ENCODE measurements at regions not wholly inside any gene's neighbourhood (a gene's known extent, or its start where the extent isn't known, plus 50 kb on each side); places are given as distances from the start of the nearest gene placed in this dataset.

GRCh38 chr5:18023986-18024385, 389.7 kb downstream of the TAF11L14 start:
- Mint-ChIP-seq H3K27me3 (no peaks in the 10 kb centered on the region), H3K4me3 (no peak overlapping the region), H3K9me3 (peaks cover 8% of the 10 kb centered on the region), H3K27ac (no peak overlapping the region), H3K36me3 (ENCODE audit: low read depth) (no peaks in the 10 kb centered on the region), H3K4me1 (ENCODE audit: low read depth) (no peaks in the 10 kb centered on the region)
- ChIA-PET CTCF (no interaction called here), POLR2A (no interaction called here)
- intact Hi-C loops (cut with micrococcal nuclease): no loop called here
- DNase-seq: no peak
- no peak for ATAC-seq
- TF ChIP-seq CTCF (IDR thresholded peaks at IDR 0.05): no peak

GRCh38 chr5:18024542-18024941, 390.3 kb downstream of the TAF11L14 start:
- Mint-ChIP-seq H3K4me1 (ENCODE audit: low read depth) (no peaks in the 10 kb centered on the region), H3K27ac (no peak overlapping the region), H3K9me3 (peaks cover 8% of the 10 kb centered on the region), H3K4me3 (no peak overlapping the region), H3K36me3 (ENCODE audit: low read depth) (no peaks in the 10 kb centered on the region), H3K27me3 (no peaks in the 10 kb centered on the region)
- CTCF ChIA-PET: no interaction called here
- DNase-seq (no peak), ATAC-seq (no peak)
- no peak for TF ChIP-seq CTCF (IDR thresholded peaks at IDR 0.05)
- intact Hi-C loops (cut with micrococcal nuclease): no loop called here
- POLR2A ChIA-PET: no interaction called here

GRCh38 chr5:18027241-18027867, 393.1 kb downstream of the TAF11L14 start:
- intact Hi-C loops (cut with micrococcal nuclease): no loop called here
- ChIA-PET CTCF (no interaction called here), POLR2A (no interaction called here)
- Mint-ChIP-seq H3K9me3 (peaks cover 5% of the 10 kb centered on the region), H3K36me3 (ENCODE audit: low read depth) (no peaks in the 10 kb centered on the region), H3K4me1 (ENCODE audit: low read depth) (no peaks in the 10 kb centered on the region), H3K27me3 (no peaks in the 10 kb centered on the region), H3K27ac (no peak overlapping the region), H3K4me3 (no peak overlapping the region)
- DNase-seq (no peak), ATAC-seq (no peak)
- TF ChIP-seq CTCF (IDR thresholded peaks at IDR 0.05): no peak

- H3K4me1 Mint-ChIP-seq (ENCODE audit: low read depth): no peaks in the 10 kb centered on the region
- DNase-seq (no peak), ATAC-seq (no peak)
- ChIA-PET CTCF (interaction anchor here (0.7 kb wide), 1 partner anchor 27 kb away, joined by 3 read pairs; no protein-coding TSS in a partner anchor), POLR2A (no interaction called here)
- no peaks in the 10 kb centered on the region for H3K27me3 Mint-ChIP-seq
- no peak for TF ChIP-seq CTCF (IDR thresholded peaks at IDR 0.05)
- H3K27ac Mint-ChIP-seq: no peak overlapping the region
- peaks cover 5% of the 10 kb centered on the region for H3K9me3 Mint-ChIP-seq
- H3K4me3 Mint-ChIP-seq: no peak overlapping the region
- intact Hi-C loops (cut with micrococcal nuclease): no loop called here
- H3K36me3 Mint-ChIP-seq (ENCODE audit: low read depth): no peaks in the 10 kb centered on the region
These were observed 393.8 kb downstream of the TAF11L14 start for GRCh38 chr5:18028036-18028435.

- DNase-seq (no peak), ATAC-seq (no peak)
- Mint-ChIP-seq H3K27ac (no peak overlapping the region), H3K4me1 (ENCODE audit: low read depth) (no peaks in the 10 kb centered on the region), H3K4me3 (no peak overlapping the region), H3K27me3 (no peaks in the 10 kb centered on the region), H3K9me3 (peaks cover 7% of the 10 kb centered on the region), H3K36me3 (ENCODE audit: low read depth) (no peaks in the 10 kb centered on the region)
- TF ChIP-seq CTCF (IDR thresholded peaks at IDR 0.05): no peak
- intact Hi-C loops (cut with micrococcal nuclease): no loop called here
- POLR2A ChIA-PET: no interaction called here
- CTCF ChIA-PET: no interaction called here
These were observed 398.5 kb downstream of the TAF11L14 start for GRCh38 chr5:18032744-18033143.

Measured in activated CD8-positive, alpha-beta T cell treated with anti-CD3 and anti-CD28 coated beads for 36 hours (primary cell).